NCI-H1694 treated with DMSO at 0.1 percent for 48 hours (cell line): ENCODE measurements at regions not wholly inside any gene's neighbourhood (a gene's known extent, or its start where the extent isn't known, plus 50 kb on each side); places are given as distances from the start of the nearest gene placed in this dataset.

ENCODE experiments used
- DNase-seq: peaks from one replicate; lab custom pipeline; 2025; lab: John Stamatoyannopoulos, UW

DNA sequence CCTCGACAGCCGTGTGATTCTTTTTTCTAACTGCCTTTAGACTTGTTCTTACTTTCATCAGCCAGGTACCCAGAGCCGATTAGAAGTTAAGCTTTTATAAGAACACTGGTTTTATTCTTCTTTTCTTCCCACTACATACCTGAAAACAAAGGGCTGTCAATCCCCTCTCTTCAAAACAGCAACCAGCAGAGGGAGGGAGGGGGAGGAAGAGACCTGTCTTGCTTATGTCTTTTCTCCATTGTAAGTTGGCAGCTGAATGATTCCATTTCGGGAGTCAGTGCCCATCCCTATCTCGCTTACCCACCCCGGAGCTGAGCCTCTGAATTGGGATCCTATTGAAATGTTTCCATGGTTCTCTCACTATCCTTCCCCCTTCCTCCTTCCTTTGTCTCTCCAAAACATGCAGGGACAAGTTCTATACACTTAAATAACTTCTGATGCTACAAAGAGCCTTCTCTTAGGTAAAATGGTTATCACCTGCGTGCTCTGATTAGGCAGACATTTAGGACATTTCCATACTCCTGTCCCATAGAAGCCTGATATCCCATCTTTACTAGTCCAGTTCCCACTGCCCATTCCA is 83.9 kb upstream of the WWC1 start:
- no peak for DNase-seq

DNA sequence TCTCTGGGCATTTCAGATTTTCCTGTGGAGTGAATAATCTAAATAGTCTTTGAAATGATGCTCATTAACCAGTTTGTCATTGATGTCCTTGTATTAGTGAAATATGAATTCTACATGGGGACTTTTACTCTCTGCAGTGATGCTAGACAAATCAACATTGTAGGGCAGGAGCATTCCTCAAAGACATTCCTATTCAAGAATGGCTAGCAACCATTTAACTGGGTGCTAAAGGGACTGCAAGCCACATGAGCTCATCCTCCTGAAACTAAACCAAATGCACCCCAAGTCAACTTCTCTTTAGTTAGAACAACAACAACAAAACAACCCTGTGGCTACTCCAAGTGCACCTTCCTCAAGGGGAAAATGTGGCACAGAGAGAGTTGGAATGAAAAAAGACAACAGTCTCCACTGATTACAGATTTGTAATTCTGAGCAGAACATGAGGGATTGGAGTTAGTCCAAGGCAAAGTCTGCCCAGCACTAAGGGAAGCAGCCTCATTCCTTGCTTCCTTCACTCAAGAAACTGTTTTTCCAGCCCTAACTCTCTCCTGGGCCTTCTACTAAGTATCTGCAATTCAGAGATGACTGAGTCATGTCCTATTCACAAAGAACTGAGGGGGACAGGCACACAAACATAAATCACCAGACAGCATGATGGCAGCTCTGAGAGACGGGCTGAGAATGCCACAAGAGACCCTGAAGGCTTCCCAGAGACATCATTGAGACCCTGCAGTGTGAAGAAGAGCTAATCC is 82.0 kb upstream of the WWC1 start:
- no peak for DNase-seq

DNA sequence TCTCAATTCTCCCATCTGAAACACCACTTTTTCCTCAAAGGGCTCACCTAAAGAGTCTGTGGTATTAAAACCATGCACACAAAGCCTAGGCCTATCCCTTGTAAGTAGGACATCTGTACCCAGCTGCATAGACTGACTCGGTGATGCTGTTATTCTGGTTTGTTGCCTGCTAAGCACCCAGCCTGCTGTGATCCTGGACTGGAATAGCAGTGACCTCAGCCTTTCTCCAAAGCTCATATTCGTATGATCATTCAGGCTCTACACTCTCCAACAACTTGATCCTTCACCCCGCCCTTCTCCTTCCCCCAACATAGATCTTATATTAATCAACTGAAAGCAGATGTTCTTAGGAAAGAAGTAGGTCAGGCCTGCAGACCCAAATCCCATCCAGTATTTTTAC is 81.4 kb upstream of the WWC1 start:
- DNase-seq, result no peak

DNA sequence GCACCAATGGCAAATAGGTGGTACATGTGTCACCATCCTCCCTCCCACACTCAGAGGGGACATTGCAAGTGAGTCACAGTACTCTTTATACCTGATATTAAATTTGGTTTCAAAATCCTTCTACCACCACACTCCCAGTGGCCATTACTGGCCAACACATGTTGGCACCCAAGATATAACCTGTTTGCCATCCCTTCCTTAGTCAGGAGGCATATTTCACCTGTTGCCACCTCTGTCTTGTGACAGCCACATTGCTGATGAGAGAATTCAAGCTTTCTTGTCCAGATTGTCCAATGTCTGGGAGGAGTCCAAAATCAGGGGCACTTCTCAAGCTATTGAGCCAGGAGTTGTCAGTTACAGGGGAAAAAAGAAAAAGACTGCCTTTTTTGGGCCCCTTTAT is 80.2 kb upstream of the WWC1 start:
- DNase-seq, result no peak

DNA sequence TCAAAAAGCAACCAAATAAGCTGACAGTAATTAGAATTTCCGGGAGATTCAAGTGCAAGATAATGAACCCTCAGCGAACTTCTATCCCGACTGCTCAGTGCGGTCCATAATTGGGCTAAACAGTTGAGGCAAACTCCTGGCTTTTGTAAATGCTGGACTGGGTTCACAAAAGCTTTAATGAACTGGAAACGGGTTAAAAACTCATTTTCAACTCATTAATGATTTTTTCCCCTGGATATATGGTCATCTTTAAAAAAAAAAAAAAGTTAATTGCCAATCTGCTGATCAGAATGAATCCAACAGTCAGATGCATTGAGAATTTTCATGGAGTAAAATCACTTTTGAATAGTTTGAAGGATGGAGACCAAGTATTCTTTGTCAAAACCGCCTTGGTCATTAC is 79.5 kb upstream of the WWC1 start:
- DNase-seq, result no peak

DNA sequence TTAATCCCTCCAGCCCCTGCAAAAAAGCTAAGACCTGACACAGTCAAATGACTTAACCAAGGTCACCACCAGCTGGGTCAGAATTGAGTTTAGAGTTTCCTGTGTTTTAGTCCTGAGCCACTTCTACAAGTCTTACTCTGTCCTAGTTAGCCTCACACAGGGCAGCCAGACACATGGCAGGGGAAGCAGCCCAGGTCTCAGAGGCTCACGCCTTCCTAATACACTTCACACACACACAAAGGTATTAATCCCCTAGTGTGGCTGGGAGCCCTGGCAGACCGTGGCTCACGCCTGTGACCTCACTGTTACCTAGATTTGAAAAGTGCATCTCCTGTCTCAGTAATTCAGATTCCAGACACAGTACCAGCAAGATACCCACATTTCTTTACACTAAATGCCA is 77.4 kb upstream of the WWC1 start:
- no peak for DNase-seq

DNA sequence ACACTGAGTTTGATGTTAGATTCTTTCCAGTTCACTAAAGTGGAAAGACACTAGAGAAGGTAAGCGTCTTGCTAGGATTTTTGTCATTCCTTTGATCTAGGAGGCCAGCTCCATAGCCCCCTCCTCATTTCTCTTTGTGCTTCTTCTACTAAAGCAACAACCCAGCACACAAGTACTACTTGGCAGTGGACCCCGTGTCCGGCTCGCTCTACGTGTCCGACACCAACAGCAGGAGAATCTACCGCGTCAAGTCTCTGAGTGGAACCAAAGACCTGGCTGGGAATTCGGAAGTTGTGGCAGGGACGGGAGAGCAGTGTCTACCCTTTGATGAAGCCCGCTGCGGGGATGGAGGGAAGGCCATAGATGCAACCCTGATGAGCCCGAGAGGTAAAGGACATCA is 76.6 kb upstream of the WWC1 start:
- no peak for DNase-seq

DNA sequence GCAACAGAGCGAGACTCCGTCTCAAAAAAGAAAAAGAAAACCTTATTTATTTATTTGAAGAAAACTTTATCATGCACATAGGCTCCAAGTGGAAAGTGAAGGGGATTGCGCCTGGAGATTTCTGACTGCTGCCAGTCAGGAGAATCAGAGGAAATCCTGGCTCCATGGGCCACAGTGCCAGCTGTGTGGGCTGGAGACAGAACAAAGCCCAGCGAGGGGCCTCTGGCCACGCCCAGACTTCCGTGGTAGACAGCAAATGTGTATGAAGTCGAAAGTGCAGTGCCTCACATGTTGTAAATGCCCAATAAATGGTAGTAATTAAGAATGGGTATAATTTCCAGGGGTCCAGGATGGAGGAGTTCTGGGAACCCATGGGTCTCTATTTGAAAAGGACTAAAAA is 75.8 kb upstream of the WWC1 start:
- no peak for DNase-seq

DNA sequence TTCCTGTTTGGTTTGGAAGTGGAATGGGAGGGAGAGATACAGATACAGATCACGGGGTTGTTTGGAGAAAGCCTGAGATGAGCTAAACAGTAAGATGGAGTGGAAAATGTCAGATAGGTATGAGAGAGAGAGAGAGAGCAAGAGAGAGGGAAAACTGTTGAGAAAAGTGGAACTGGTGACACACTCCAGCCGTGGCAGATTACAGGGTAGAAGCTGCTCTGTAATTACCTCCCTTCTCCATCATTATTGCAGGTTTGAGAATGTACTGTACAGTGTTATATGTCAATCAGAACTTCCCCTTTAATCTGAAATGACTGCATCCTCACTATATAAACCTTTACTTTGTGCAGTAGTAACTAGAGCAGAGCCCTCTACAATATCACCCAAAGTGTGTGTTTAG is 74.5 kb upstream of the WWC1 start:
- no peak for DNase-seq

DNA sequence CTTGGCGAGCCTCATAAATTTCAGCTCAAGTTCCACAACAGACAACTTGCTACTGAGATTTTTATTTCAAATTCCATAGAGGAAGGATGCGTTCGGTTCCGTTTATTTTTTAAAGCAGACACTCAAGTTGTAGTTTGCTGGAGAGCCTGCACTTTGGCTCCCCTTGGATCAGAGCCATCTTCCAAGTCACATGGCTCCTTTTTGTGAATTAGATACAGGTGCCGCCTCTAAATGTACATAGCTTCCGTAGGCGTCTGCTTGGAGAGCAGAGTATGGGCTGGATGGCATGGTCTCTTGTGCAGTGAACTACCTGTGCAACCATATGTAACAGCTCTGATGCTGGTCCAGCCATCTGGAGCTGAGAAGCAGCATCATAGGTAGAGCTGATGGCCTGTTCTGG is 73.9 kb upstream of the WWC1 start:
- DNase-seq, result no peak

DNA sequence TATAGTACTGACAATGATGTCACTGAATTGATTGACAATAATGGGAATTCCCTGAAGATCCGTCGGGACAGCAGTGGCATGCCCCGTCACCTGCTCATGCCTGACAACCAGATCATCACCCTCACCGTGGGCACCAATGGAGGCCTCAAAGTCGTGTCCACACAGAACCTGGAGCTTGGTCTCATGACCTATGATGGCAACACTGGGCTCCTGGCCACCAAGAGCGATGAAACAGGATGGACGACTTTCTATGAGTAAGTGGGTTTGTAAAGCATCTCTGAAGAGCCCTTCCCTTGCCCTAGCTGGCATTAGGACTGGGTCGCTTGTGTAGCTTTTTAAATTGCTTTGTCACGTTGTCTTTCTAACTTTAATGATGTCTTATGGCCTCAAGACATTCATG is 72.7 kb upstream of the WWC1 start:
- no peak for DNase-seq

DNA sequence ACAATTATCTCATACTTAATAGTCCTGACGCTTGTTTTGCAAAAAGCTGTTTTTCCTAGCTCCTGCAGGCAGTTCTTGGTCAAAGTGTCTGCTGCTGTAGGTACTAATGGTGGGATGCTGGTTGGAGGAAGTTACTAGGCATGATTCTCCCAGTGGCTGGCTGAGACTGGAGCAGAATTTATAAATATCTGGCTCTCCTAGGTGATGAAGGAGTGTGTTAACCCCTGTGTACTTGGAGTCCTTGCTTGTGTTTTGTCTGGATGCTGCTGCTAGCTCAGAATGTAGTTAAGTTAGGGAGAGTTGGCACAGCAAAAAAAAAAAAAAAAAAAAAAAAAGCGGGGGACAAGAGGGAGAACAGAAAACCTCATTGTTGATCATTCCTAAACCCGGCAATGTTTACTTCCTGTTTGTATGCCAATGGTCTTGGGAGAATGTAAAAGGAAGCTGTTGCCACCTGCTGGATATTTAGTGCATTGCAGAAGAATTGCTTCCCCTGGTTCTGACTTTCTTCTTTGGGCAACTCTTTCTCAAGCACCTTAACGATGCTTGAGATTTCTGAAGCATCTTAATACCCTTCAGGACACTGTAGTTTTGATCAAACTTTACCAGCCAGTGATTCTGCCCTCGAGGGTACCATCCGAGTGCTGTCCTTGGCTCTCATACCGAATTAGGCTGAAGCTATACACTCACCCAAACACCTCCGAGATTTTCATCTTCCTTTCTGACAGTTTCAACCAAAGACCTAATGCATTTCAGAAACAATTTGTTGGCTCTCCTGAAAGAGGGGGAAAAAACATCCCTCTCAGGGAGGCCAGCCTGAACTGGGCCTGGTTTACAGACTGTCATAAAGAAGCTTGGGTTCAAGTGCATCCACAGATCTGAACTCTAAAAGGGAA is 71.7 kb upstream of the WWC1 start:
- DNase-seq, result peak; percentile 70

DNA sequence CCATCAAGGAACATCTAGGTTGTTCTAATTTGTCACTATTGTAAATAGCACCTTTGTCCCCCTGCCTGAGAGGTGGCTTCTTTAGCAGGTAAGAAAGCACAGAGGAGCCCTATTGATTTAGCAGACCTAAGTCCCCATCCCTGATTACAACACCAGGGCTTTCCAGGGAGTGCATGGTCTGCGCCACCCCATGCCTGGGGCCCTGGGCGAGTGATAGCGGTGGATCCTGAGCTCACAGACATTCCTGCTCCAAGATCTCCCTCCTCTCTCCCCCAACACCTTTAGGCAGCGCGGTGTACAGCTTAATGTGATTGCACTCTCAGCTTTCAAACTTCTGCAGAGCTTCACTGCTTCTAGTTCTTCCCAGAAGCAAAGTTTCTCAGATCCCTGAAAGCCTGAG is 67.4 kb upstream of the WWC1 start:
- no peak for DNase-seq

DNA sequence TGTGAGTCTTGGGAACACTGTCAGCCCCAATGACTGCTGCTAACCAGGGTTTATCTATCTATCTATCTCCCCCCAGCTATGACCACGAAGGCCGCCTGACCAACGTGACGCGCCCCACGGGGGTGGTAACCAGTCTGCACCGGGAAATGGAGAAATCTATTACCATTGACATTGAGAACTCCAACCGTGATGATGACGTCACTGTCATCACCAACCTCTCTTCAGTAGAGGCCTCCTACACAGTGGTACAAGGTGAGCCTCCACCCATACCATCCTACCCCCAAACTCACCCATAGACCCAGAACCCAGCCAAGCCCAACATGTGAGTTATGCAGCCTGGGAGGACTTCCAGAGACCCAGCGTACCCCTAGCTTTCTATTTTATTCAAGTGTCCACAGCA is 65.4 kb upstream of the WWC1 start:
- DNase-seq, result no peak

DNA sequence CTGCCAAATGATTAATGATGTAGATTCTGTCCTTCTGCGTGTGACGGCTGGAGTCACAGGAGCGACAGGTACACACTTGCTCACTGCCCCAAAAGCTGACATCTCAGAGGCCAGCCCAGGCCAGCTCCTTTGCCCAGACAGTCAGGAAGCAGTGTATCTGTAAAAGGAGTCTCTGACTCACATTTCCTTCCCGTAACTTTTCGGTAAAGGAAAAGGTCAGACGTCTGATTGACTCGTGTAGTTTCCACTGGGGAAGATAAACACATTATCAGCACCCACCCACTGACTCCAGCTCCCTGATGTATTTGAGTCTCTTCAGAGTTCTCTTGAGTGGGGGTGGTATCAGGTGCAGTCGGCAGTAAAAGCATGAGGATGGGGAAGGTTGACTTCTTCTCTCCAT is 64.4 kb upstream of the WWC1 start:
- no peak for DNase-seq

DNA sequence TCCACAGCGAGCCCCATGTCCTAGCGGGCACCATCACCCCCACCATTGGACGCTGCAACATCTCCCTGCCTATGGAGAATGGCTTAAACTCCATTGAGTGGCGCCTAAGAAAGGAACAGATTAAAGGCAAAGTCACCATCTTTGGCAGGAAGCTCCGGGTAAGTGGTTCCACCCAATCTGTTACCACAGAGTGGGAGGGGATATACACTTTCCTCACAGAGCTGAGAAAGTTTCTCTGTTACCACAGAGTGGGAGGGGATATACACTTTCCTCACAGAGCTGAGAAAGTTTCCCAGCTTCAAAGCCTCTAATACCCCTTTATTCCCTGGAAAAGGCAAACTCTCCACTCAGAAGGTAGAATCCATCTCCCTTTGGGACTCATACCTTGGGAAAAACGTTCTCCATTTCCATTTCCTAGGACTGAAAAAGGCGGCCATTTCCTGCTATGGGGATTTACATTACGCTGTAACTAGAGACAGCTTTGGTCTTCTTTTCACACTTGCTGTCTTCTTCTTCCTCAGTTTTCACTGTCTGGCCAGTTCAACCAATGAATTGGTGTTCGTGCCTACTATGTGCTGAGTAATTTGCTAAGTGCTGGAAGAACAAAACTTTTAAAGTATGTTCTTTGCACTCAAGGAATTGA is 63.4 kb upstream of the WWC1 start:
- no peak for DNase-seq

DNA sequence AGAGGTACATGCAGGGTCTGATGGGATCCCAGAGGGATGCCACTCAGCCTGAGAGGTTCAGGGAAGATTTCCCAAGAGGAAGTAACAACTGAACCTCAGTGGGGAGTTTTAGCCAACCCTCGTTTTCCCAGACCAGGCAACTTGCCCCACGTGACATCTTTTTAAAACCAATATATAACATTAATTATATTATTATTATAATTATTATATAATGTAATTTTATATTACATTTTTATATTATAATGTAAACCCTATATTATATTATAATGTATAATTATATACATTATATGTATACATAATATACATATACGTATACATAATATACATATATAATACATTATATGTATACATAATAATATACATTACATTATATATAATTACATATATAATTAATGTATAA is 62.8 kb upstream of the WWC1 start:
- DNase-seq, result no peak

DNA sequence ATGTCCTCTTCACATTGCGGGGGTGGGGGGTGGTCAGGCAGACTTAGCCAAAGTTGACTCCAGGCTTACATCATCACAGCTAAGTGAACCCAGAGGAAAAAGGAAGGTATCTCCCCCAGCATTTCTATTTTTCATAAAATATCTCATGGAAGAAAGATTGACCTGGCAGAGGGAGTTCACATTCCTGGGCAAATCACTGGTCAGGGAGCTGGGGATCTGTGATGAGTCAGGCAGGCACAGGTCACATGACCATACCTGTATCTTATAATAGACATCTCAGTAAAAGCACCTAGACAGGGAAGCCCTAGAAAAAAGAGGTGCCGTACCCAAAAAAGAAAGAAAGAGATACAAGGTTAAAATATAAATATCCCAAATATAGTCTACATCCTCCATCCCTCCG is 57.3 kb upstream of the WWC1 start:
- DNase-seq, result no peak

DNA sequence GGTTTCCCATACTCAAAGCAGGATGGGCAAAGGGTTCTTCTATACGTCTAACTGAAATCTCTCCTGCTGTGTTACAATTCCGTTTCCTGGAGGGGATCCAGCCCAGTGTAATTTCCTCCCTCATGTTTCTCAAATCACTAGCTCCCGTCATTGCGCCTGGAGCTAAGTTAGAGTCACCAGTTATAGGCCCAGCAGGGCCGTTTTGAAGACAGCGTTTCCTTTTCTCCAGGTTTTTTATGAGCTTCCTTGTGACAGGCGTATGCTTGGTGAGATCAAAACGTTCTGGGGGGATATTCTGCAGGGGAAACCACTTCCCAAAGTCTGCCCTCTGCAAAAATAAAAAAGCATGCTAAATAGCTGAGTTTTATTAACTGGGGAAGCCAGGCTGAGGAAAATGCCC is 53.0 kb upstream of the WWC1 start:
- DNase-seq, result no peak

DNA sequence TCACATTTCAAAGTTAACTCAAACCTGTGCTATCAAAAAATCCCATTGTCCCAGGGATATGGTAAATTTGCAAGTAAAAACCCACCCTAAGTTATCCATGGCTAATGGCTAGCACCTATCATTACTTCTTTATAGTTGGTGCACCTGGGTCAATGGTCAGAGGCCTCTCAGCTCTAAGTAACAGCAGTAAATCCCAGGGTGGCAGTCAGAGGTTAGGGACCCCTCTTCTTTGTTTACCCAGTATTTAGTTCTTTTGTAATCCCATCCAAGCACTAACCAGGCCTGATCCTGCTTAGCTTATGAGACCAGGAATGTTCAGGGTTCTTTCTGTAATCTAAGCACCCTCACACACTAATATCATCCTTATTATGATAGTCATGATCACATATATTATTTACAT is 52.1 kb upstream of the WWC1 start:
- no peak for DNase-seq
